HEK293T (cell line): ENCODE measurements at regions not wholly inside any gene's neighbourhood (a gene's known extent, or its start where the extent isn't known, plus 50 kb on each side); places are given as distances from the start of the nearest gene placed in this dataset.

Experiments
- CTCF ChIA-PET: fragments of 350-600 bp; formaldehyde crosslinking; extraction: SDS; loops from one replicate; lab custom pipeline; 2021; ENCODE audit warnings: antibody characterized with exemption, inconsistent platforms; lab: Yijun Ruan, JAX
- POLR2A ChIA-PET: fragments of 350-600 bp; formaldehyde crosslinking; extraction: SDS; loops from one replicate; lab custom pipeline; 2020; ENCODE audit warnings: antibody characterized with exemption, inconsistent platforms; lab: Yijun Ruan, JAX
- DNase-seq: peaks from one replicate; pipeline ENCODE4 v3.0.0; 2012; ENCODE audit warnings: mixed read lengths; ENCODE audit errors: extremely low spot score
- ARNT ChIP-seq: fragments of 450-650 bp; IDR thresholded peaks from 2 replicates; pipeline ENCODE4 v1.6.1; 2017; ENCODE audit warnings: mild to moderate bottlenecking
- BHLHE40 ChIP-seq: fragments of 450-650 bp; IDR thresholded peaks from 2 replicates; pipeline ENCODE4 v1.6.1; 2016; ENCODE audit warnings: mild to moderate bottlenecking, moderate library complexity, borderline replicate concordance
- CTBP1 ChIP-seq: fragments of 450-650 bp; IDR thresholded peaks from 2 replicates; pipeline ENCODE4 v1.6.1; 2016; ENCODE audit warnings: borderline replicate concordance
- ELF4 ChIP-seq: fragments of 450-650 bp; IDR thresholded peaks from 2 replicates; pipeline ENCODE4 v1.6.1; 2017; ENCODE audit warnings: antibody characterized with exemption
- FOXA1 ChIP-seq: fragments of 450-650 bp; IDR thresholded peaks from 2 replicates; pipeline ENCODE4 v1.6.1; 2016; ENCODE audit warnings: mild to moderate bottlenecking
- FOXK2 ChIP-seq: fragments of 450-650 bp; IDR thresholded peaks from 2 replicates; pipeline ENCODE4 v1.6.1; 2016; ENCODE audit warnings: mild to moderate bottlenecking
- FOXM1 ChIP-seq: fragments of 450-650 bp; IDR thresholded peaks from 2 replicates; pipeline ENCODE4 v1.6.1; 2017; ENCODE audit warnings: mild to moderate bottlenecking, borderline replicate concordance
- HDGF ChIP-seq: fragments of 450-650 bp; IDR thresholded peaks from 2 replicates; pipeline ENCODE4 v1.6.1; 2017; ENCODE audit warnings: antibody characterized with exemption, borderline replicate concordance
- L3MBTL2 ChIP-seq: fragments of 450-650 bp; conservative IDR thresholded peaks from 2 replicates; pipeline ENCODE4 v1.6.1; 2016; ENCODE audit warnings: mild to moderate bottlenecking
- LEF1 ChIP-seq: fragments of 450-650 bp; IDR thresholded peaks from 2 replicates; pipeline ENCODE4 v1.6.1; 2017; ENCODE audit warnings: mild to moderate bottlenecking, borderline replicate concordance
- NFRKB ChIP-seq: fragments of 450-650 bp; IDR thresholded peaks from 2 replicates; pipeline ENCODE4 v1.6.1; 2016; ENCODE audit warnings: mild to moderate bottlenecking, moderate library complexity
- PKNOX1 ChIP-seq: fragments of 450-650 bp; IDR thresholded peaks from 2 replicates; pipeline ENCODE4 v1.6.1; 2016
- SP1 ChIP-seq: fragments of 450-650 bp; IDR thresholded peaks from 2 replicates; pipeline ENCODE4 v1.6.1; 2017
- SUZ12 ChIP-seq: fragments of 450-650 bp; IDR thresholded peaks from 2 replicates; pipeline ENCODE4 v1.6.1; 2016; ENCODE audit warnings: mild to moderate bottlenecking
- TARDBP ChIP-seq: fragments of 450-650 bp; IDR thresholded peaks from 2 replicates; pipeline ENCODE4 v1.6.1; 2016
- ZNF384 ChIP-seq: fragments of 450-650 bp; IDR thresholded peaks from 2 replicates; pipeline ENCODE4 v1.6.1; 2016

GRCh38 chr20:39528436-39528835, 566.3 kb downstream of the DHX35 start:
- TF ChIP-seq NFRKB (no peak), ZNF384 (no peak), SUZ12 (no peak), FOXA1 (no peak), ARNT (no peak), LEF1 (no peak), FOXM1 (no peak), TARDBP (no peak), ELF4 (no peak), SP1 (no peak), CTBP1 (no peak), HDGF (no peak), FOXK2 (no peak), BHLHE40 (no peak), PKNOX1 (no peak), L3MBTL2 (no peak)
- no peak for DNase-seq
- ChIA-PET CTCF (no interaction called here), POLR2A (no interaction called here)

DNA sequence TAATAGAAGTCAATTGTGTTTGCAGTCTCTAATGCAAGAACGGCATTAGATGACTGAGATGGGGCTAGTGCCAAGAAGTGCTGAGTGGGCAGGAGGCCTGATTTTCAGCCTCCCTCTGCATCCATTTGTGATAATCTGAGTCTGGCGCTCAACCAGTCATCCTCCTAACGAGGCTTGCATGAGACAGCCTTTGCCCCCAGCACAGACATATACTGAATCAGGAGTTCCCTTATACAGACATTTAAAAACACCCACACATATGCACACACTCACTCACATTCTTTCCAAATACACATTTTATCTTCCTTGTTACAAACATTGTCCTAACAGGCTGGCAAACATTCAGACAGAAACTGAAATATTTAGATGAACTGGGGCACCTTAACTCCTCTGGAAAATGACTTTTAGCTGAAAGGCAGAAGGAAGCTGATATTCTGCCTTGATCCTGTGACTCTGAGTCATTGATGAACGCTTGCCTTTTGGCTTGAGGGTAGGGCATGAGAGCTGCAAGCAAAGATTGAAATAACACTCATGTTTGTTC, 562.3 kb downstream of the DHX35 start:
- DNase-seq, result no peak
- POLR2A ChIA-PET, result no interaction called here
- CTCF ChIA-PET, result no interaction called here
- TF ChIP-seq PKNOX1, result no peak
- TF ChIP-seq FOXK2, result no peak
- TF ChIP-seq SUZ12, result no peak
- no peak for TF ChIP-seq L3MBTL2
- TF ChIP-seq TARDBP, result no peak
- TF ChIP-seq FOXM1, result no peak

GRCh38 chr20:39523405-39523804, 561.3 kb downstream of the DHX35 start:
- CTCF ChIA-PET, result no interaction called here

DNA sequence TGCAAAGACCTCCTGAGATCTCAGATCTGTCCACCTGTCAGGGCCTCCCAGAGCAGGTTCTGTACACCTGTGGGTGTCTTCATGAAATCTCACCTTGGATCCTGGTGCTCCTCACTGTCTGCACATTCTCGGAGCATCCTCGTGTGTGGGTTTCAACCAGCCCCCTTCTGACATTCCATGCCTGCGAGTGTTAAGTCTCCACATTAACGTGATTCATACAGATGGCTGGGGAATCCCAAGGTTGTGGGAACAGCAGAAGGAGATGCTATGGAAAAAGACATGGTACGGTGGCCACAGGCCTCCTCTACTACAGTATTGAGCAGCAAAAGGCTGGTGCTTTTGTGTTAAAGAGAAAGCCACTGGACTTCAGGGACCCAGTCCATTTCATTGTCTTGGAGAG, 556.5 kb downstream of the DHX35 start:
- CTCF ChIA-PET, result no interaction called here
- TF ChIP-seq LEF1, result no peak
- TF ChIP-seq FOXM1, result no peak
- no peak for TF ChIP-seq CTBP1
- TF ChIP-seq BHLHE40, result no peak
- TF ChIP-seq FOXA1, result no peak
- TF ChIP-seq ELF4, result no peak
- no peak for TF ChIP-seq HDGF
- no peak for TF ChIP-seq NFRKB
- no peak for TF ChIP-seq FOXK2
- TF ChIP-seq ARNT, result no peak
- TF ChIP-seq SP1, result no peak
- no peak for TF ChIP-seq TARDBP
- TF ChIP-seq ZNF384, result no peak
- no peak for TF ChIP-seq PKNOX1
- TF ChIP-seq SUZ12, result no peak
- POLR2A ChIA-PET, result no interaction called here
- no peak for DNase-seq

More at GRCh38 chr20:39523405-39523804, 561.3 kb downstream of the DHX35 start:
- POLR2A ChIA-PET, result no interaction called here
- DNase-seq, result no peak
- TF ChIP-seq NFRKB (no peak), PKNOX1 (no peak), HDGF (no peak), L3MBTL2 (no peak), ZNF384 (no peak), TARDBP (no peak), ARNT (no peak), SP1 (no peak), ELF4 (no peak), FOXK2 (no peak), FOXA1 (no peak), BHLHE40 (no peak), FOXM1 (no peak), CTBP1 (no peak), LEF1 (no peak), SUZ12 (no peak)

DNA sequence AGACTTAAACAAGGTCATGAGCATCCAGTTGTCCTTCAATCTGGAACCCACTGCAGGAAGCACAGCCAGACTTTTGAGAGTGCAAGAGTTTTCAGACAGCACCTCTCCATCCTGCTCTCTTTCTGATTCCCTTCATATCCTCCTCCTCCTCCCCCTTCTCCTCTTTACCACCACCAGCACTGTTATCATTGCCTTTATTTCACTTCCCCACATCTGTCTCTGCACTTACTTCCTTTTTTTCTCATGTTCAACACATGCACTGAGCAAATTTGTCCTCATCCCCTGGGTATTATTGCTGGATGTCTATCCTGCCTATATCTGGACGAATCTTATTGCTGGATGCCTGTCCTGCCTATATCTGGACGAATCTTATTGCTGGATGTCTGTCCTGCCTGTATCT, 554.8 kb downstream of the DHX35 start:
- POLR2A ChIA-PET, result no interaction called here
- CTCF ChIA-PET, result no interaction called here

More for the DNA sequence above, 554.8 kb downstream of the DHX35 start:
- TF ChIP-seq SP1, result no peak
- no peak for TF ChIP-seq PKNOX1
- no peak for TF ChIP-seq CTBP1
- TF ChIP-seq FOXK2, result no peak
- no peak for TF ChIP-seq NFRKB
- TF ChIP-seq L3MBTL2, result no peak
- no peak for TF ChIP-seq LEF1
- TF ChIP-seq BHLHE40, result no peak
- no peak for TF ChIP-seq SUZ12
- TF ChIP-seq ELF4, result no peak
- TF ChIP-seq TARDBP, result no peak
- TF ChIP-seq ARNT, result no peak
- no peak for TF ChIP-seq ZNF384
- TF ChIP-seq FOXA1, result no peak
- TF ChIP-seq HDGF, result no peak
- TF ChIP-seq FOXM1, result no peak
- no peak for DNase-seq
